Brain microvascular endothelial cell (primary cell): ENCODE measurements at regions not wholly inside any gene's neighbourhood (a gene's known extent, or its start where the extent isn't known, plus 50 kb on each side); places are given as distances from the start of the nearest gene placed in this dataset.

Experiments
- DNase-seq: peaks from one replicate; pipeline ENCODE4 v3.0.0-alpha.2; 2020
- H3K27ac ChIP-seq: fragments of 250-450 bp; sonication (Bioruptor Pico); 2 replicates; pipeline ENCODE4 v1.5.1; 2020; ENCODE audit warnings: mild to moderate bottlenecking, moderate library complexity
- H3K27me3 ChIP-seq: fragments of 250-450 bp; sonication (Bioruptor Pico); replicated peaks from 2 replicates; pipeline ENCODE4 v1.5.1; 2020; ENCODE audit warnings: mild to moderate bottlenecking
- H3K36me3 ChIP-seq: fragments of 250-450 bp; sonication (Bioruptor Pico); replicated peaks from 2 replicates; pipeline ENCODE4 v1.5.1; 2020; ENCODE audit warnings: mild to moderate bottlenecking
- H3K4me3 ChIP-seq: 2 replicates; pipeline ENCODE4 v1.5.1; 2011; ENCODE audit warnings: low read depth, mild to moderate bottlenecking, control low read depth, low read length, moderate library complexity
- CTCF ChIP-seq: IDR thresholded peaks from 2 replicates; pipeline ENCODE4 v1.5.1; 2011; ENCODE audit warnings: low read depth, mild to moderate bottlenecking, moderate library complexity, low read length, control low read depth, inconsistent platforms; ENCODE audit errors: missing control alignments
- in situ Hi-C: cut with HindIII; loops from 2 replicates; pipeline ENCODE4 v1.10.0; 2017; ENCODE audit warnings: low sequenced_read_pairs, low pct_ligation_motif_present

GRCh38 chr14:98204139-98204538 is 1067.9 kb downstream of the BCL11B start:
- in situ Hi-C loops = no loop called here
- H3K27ac ChIP-seq = no peak overlapping the region
- no peaks in the 10 kb centered on the region for H3K27me3 ChIP-seq
- no peaks in the 10 kb centered on the region for H3K36me3 ChIP-seq
- DNase-seq = no peak
- H3K4me3 ChIP-seq = no peak overlapping the region
- TF ChIP-seq CTCF = no peak

- no peak for DNase-seq
- H3K4me3 ChIP-seq = no peak overlapping the region
- H3K36me3 ChIP-seq = no peaks in the 10 kb centered on the region
- TF ChIP-seq CTCF = no peak
- H3K27ac ChIP-seq = no peak overlapping the region
- in situ Hi-C loops = no loop called here
- no peaks in the 10 kb centered on the region for H3K27me3 ChIP-seq
These were observed 1064.6 kb downstream of the BCL11B start for GRCh38 chr14:98207415-98207814.

- in situ Hi-C loops = no loop called here
- Histone ChIP-seq H3K27me3 (no peaks in the 10 kb centered on the region), H3K27ac (no peak overlapping the region), H3K4me3 (no peak overlapping the region), H3K36me3 (no peaks in the 10 kb centered on the region)
- no peak for TF ChIP-seq CTCF
- DNase-seq = no peak
These were observed 1063.8 kb downstream of the BCL11B start for GRCh38 chr14:98208211-98208611.

- H3K27ac ChIP-seq = no peak overlapping the region
- DNase-seq = no peak
- H3K4me3 ChIP-seq = no peak overlapping the region
- no peak for TF ChIP-seq CTCF
- H3K27me3 ChIP-seq = no peaks in the 10 kb centered on the region
- H3K36me3 ChIP-seq = no peaks in the 10 kb centered on the region
- in situ Hi-C loops = no loop called here
These were observed 1063.1 kb downstream of the BCL11B start for GRCh38 chr14:98208943-98209342.

GRCh38 chr14:98210045-98210672 is 1061.8 kb downstream of the BCL11B start:
- Histone ChIP-seq H3K27me3 (no peaks in the 10 kb centered on the region), H3K27ac (no peak overlapping the region), H3K36me3 (no peaks in the 10 kb centered on the region), H3K4me3 (no peak overlapping the region)
- in situ Hi-C loops = no loop called here
- no peak for DNase-seq
- no peak for TF ChIP-seq CTCF

- DNase-seq = no peak
- Histone ChIP-seq H3K27ac (no peak overlapping the region), H3K27me3 (no peaks in the 10 kb centered on the region), H3K36me3 (no peaks in the 10 kb centered on the region), H3K4me3 (no peak overlapping the region)
- TF ChIP-seq CTCF = no peak
- in situ Hi-C loops = no loop called here
These were observed 1054.5 kb downstream of the BCL11B start for GRCh38 chr14:98217530-98217929.
